ENCODE measurements at regions not wholly inside any gene's neighbourhood (a gene's known extent, or its start where the extent isn't known, plus 50 kb on each side); places are given as distances from the start of the nearest gene placed in this dataset.
A peak's percentile ranks its signal among the peaks of the same experiment; 100 is the strongest.
"Not testable (repeated sequence)": the region's sequence is repeated elsewhere in the genome, so short reads cannot be mapped to it uniquely, and the experiment has no call there.

DNA sequence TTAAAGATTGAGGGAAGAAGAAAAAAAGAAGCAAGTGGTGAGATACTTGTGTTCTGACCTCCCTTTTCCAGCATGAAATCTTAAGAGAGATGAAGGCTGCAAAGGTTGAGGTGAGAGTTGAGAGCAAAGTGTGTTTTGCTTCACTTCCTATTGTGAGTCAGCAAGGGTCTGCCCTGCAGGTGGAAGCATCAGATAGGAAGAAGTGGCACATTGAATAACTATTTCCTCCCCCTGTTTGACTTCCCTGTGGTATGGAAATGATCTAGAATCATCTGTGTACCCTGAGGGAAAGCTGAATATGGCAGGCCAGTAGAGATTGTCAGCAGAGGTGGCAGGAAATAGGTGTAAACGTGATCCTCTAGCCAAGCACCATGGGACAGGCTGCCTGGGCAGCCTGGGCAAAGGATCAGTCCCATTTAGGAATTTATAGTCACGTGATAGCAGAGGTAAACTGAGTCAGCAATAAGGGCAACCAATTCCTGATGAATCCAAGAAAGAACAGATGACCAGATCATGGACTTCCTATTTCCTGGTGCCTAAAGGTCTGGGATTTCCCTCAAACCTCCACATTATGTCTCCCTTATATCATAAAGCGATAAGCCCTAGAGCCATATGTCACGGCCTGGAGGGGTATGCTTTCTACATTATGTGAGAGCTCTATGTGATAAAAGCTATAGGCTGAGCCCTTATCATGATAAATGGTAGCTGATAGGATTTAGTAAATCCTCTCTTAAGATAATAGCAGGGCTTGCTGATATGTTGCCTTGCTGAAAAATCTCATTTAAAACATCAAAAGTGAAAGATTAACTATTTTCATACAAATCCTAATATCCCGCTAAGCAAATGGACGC is 287.0 kb downstream of the MDFIC start:
- no peaks in the 10 kb centered on the region for H3K4me1 ChIP-seq (ENCODE audit: control insufficient read depth, insufficient read depth, low read length)
- H3K9ac ChIP-seq (ENCODE audit: extremely low read depth, low read length, poor library complexity, severe bottlenecking): no peak overlapping the region
- H3K4me1 Mint-ChIP-seq: peaks cover 26% of the 10 kb centered on the region
- H3K36me3 Mint-ChIP-seq (ENCODE audit: low read depth): peaks cover 5% of the 10 kb centered on the region
- WGBS, 2 experiments (ENCODE audit: insufficient coverage in 1 of 2, insufficient read length in 1 of 2): 73 to 100% methylated on average over 1 to 5 of the region's 6 CpGs
- TF ChIP-seq, protein P1, sequence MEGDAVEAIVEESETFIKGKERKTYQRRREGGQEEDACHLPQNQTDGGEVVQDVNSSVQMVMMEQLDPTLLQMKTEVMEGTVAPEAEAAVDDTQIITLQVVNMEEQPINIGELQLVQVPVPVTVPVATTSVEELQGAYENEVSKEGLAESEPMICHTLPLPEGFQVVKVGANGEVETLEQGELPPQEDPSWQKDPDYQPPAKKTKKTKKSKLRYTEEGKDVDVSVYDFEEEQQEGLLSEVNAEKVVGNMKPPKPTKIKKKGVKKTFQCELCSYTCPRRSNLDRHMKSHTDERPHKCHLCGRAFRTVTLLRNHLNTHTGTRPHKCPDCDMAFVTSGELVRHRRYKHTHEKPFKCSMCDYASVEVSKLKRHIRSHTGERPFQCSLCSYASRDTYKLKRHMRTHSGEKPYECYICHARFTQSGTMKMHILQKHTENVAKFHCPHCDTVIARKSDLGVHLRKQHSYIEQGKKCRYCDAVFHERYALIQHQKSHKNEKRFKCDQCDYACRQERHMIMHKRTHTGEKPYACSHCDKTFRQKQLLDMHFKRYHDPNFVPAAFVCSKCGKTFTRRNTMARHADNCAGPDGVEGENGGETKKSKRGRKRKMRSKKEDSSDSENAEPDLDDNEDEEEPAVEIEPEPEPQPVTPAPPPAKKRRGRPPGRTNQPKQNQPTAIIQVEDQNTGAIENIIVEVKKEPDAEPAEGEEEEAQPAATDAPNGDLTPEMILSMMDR (conservative IDR thresholded peaks at IDR 0.05): no peak
- DNase-seq: no peak
- H3K4me3 Mint-ChIP-seq: no peak overlapping the region
- H3K9me3 Mint-ChIP-seq: peaks cover 34% of the 10 kb centered on the region
- H3K27me3 ChIP-seq (ENCODE audit: control insufficient read depth, insufficient read depth, low read length, poor library complexity, severe bottlenecking): no peaks in the 10 kb centered on the region
- peak overlapping the region; percentile 16 for H3K4me3 ChIP-seq (ENCODE audit: low read length)
- peaks cover 38% of the 10 kb centered on the region for H3K9me3 ChIP-seq (ENCODE audit: control insufficient read depth, low read length)
- H3K27ac Mint-ChIP-seq: no peak overlapping the region
- H3K27ac ChIP-seq (ENCODE audit: low read depth, low read length): no peak overlapping the region
- H3K27me3 Mint-ChIP-seq (ENCODE audit: insufficient read depth): peaks cover 5% of the 10 kb centered on the region
- no peaks in the 10 kb centered on the region for H3K36me3 ChIP-seq (ENCODE audit: control insufficient read depth, insufficient read depth, low read length)

DNA sequence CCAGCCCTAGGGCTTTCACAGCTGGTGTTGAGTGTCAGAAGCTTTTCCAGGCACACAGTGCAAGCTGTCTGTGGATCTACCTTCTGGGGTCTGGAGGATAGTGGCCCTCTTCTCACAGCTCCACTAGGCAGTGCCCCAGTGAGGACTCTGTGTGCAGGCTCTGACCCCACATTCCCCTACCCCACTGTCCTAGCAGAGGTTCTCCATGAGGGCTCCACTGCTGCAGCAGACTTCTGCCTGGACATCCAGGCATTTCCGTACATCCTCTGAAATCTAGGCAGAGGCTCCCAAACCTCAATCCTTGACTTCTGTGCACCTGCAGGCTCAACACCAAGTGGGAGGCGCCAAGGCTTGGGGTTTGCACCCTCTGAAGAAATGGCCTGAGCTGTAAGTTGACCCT is 284.5 kb downstream of the MDFIC start:
- not testable (repeated sequence) for H3K36me3 Mint-ChIP-seq (ENCODE audit: low read depth); H3K4me1 ChIP-seq (ENCODE audit: control insufficient read depth, insufficient read depth, low read length); H3K27ac ChIP-seq (ENCODE audit: low read depth, low read length); H3K9ac ChIP-seq (ENCODE audit: extremely low read depth, low read length, poor library complexity, severe bottlenecking); H3K4me3 Mint-ChIP-seq; H3K36me3 ChIP-seq (ENCODE audit: control insufficient read depth, insufficient read depth, low read length); H3K27ac Mint-ChIP-seq; DNase-seq; H3K27me3 ChIP-seq (ENCODE audit: control insufficient read depth, insufficient read depth, low read length, poor library complexity, severe bottlenecking); H3K27me3 Mint-ChIP-seq (ENCODE audit: insufficient read depth)
- Histone ChIP-seq H3K9me3 (ENCODE audit: control insufficient read depth, low read length) (peaks cover 40% of the 10 kb centered on the region), H3K4me3 (ENCODE audit: low read length) (peak overlapping the region; percentile 36)
- H3K4me1 Mint-ChIP-seq: peaks cover 15% of the 10 kb centered on the region
- peaks cover 35% of the 10 kb centered on the region for H3K9me3 Mint-ChIP-seq
- 73 to 79% methylated on average over 2 of the region's 2 CpGs for WGBS, 2 experiments (ENCODE audit: insufficient coverage in 1 of 2, insufficient read length in 1 of 2)

DNA sequence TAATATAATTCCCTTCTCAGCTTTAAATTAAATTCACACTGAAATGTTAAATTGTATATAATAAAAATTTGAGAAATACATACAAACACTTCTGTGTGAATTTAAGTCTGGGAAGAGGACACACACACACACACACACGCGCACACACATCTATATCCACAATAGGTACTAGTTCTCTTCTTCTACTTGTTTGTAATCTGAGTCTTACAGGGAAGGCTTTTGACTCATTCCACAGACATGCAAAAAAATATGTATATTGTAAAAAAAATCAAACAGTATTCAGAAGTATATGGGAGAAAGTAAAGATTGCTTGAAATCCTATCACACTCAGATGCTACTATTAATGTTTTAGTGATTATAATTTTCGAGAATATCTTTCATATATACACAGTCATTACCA is 276.2 kb downstream of the MDFIC start:
- H3K4me3 Mint-ChIP-seq: no peak overlapping the region
- TF ChIP-seq, protein P1 (conservative IDR thresholded peaks at IDR 0.05): no peak
- no peaks in the 10 kb centered on the region for H3K27me3 ChIP-seq (ENCODE audit: control insufficient read depth, insufficient read depth, low read length, poor library complexity, severe bottlenecking)

More for the DNA sequence above, 276.2 kb downstream of the MDFIC start:
- no peaks in the 10 kb centered on the region for H3K4me1 Mint-ChIP-seq
- H3K36me3 Mint-ChIP-seq (ENCODE audit: low read depth): no peaks in the 10 kb centered on the region
- no peak for DNase-seq
- Histone ChIP-seq H3K9me3 (ENCODE audit: control insufficient read depth, low read length) (no peaks in the 10 kb centered on the region), H3K9ac (ENCODE audit: extremely low read depth, low read length, poor library complexity, severe bottlenecking) (no peak overlapping the region), H3K27ac (ENCODE audit: low read depth, low read length) (no peak overlapping the region), H3K4me3 (ENCODE audit: low read length) (no peak overlapping the region), H3K36me3 (ENCODE audit: control insufficient read depth, insufficient read depth, low read length) (no peaks in the 10 kb centered on the region), H3K4me1 (ENCODE audit: control insufficient read depth, insufficient read depth, low read length) (no peaks in the 10 kb centered on the region)
- WGBS, 2 experiments (ENCODE audit: insufficient coverage in 1 of 2, insufficient read length in 1 of 2): 100% methylated on average over 1 of the region's 3 CpGs; no CpG with 5 or more reads in 1 of the 2 experiments
- no peaks in the 10 kb centered on the region for H3K27me3 Mint-ChIP-seq (ENCODE audit: insufficient read depth)
- no peak overlapping the region for H3K27ac Mint-ChIP-seq
- no peaks in the 10 kb centered on the region for H3K9me3 Mint-ChIP-seq

Data from endodermal cell (in vitro differentiated cells).